ENCODE measurements at regions not wholly inside any gene's neighbourhood (a gene's known extent, or its start where the extent isn't known, plus 50 kb on each side); places are given as distances from the start of the nearest gene placed in this dataset.
"Not testable (repeated sequence)": the region's sequence is repeated elsewhere in the genome, so short reads cannot be mapped to it uniquely, and the experiment has no call there.

DNA sequence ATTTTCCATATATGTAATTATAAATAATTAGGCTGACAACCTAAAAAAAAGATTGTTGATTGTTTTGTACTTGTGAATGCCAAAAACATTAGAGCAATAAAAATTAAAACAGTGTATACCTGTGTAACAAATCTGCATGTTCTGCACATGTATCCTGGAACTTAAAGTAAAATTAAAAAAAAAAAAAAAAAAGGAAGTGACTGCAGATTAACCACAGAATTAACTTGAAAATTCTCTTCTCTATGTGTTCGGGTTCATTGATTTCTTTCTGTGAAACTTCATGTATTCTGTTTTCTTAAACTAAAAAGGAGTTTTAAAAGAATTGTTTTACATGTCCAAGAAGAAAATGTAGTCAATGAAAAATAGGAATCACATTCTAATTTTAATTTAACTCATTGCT is 95.7 kb downstream of the FASLG start:
- no peak for DNase-seq (ENCODE audit: low spot score)

DNA sequence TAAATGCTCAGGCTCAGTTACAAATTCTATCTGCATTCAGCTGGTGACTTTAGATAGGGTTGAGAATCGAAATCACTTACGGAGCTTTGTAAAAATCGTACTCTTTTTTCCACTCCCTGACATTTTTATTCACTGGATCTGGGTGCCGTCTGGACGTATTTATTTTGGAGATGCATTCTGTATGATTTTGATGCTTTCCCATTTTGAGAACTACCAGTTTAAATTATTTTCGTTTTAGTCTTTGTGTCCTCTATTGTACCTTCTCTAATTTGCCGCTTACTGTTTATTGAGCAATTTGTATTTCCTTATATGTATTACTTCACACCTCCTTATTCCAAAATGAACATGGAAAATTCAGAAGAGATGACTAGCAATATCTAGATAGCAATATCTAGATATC is 96.2 kb downstream of the FASLG start:
- DNase-seq (ENCODE audit: low spot score) = no peak

DNA sequence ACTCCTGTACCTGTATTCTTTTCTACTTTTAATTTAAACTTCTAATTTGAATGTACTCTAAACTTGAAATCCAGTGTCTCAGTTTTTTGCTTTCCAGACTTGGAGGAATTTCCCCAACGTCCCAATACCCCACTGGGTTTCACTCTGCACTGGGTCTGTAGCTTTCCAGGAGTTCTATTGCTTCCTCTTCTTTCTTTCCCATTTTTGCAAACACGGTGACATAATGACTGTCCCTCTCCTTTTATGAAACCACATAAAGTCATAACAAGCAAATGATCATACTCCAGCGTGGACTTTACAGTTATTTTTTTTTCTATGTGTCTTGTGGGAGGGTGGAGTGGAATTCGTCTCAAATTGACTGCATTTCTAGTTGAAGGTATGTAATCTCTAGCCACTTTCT is 97.1 kb downstream of the FASLG start:
- DNase-seq (ENCODE audit: low spot score) = no peak

DNA sequence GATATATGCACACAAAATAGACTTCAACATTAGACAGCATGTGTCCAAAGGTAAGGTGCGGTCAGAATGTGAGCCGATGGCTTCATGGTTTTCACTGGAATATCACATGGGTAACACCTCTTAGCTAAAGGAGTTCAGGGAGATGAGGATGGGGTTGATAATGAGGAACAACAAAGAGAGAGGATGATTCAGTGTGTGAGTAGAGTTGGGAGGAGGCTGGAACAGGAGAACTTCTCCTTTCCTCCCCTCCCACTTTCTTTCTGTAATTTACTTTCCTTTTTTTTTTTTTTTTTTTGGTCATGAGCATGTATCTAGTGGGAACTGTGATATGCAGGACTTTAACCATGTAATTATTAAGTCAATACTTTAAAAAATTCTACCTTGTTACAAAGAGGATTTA is 99.4 kb downstream of the FASLG start:
- DNase-seq (ENCODE audit: low spot score) = no peak

DNA sequence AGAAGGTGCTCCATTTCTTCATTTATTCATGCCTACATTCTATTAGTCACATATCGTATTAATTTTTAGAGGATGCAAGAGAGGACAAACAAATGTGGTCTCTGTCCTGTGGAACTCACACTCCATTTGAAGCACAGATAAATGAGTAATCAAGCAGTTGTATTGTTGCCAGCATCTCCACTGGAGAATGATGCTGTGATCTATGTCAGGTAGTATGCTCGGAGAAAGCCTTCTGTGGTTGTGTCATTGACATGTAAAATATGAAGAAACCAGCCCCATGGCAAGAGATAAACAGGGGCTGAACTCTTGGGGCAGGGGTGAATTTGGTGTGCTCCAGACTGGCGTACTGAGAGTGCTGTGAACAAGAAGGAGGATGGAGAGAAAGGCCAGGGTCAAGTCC is 101.2 kb downstream of the FASLG start:
- DNase-seq (ENCODE audit: low spot score) = no peak

DNA sequence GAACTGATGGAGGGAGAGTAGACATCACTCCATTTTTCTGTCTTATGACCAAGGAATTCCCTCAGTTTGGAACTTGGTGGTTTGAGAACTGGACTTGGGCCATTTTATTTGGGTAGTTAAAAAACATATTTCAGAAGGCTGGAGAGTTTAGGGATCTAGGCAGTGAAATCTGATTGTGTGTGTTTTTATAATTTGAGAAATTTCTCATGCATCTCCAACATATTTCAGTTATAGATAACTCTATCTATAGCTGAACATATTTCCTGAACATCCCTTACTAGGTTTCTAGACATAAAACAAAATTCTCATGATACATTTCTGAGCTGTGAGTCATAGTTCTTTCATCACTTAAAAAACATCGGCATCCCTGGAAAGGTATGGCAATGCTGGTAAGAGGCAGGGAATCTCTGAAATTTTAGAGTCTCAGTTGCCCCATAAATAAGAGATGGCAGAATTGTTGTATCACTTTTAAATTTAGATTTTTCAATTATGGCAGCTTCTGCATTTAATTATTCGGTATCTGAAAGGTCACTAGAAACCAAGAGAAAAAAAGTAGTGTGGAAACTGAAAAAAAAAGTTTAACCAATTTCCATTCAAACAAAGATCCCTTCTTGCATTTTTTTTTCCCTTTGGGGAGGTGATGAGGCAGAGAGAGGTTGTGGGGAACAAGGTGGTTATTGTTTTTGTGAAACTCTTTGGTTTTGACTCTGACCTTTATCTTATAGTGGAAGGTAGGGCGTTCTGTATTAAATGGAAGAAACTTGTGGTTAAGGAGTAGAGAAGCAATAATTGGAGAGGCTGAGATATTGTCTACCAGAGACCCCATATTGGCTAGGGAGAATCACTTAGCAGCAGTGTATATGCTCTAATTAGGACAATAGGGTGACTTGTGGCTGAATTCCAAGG is 102.9 kb downstream of the FASLG start:
- no peak for DNase-seq (ENCODE audit: low spot score)

DNA sequence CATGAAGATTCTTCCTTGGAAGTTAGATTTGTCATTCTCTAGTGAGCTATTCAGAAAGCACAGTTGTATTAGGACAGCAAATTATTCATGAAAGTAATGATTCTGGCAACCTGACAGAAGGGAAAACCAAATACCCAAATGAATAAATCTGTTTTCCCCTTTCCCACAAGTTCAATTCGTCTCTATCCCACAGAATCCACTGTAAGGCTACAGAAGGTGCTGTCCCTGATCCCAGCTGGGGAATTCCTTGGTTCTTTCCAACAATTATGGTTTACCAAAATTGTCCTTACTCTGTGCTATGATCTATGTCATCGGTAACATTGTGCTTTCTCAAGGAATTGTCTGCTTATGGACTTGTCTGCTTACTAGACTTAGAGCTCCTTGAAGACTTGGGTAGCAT is 104.2 kb downstream of the FASLG start:
- DNase-seq (ENCODE audit: low spot score) = no peak

DNA sequence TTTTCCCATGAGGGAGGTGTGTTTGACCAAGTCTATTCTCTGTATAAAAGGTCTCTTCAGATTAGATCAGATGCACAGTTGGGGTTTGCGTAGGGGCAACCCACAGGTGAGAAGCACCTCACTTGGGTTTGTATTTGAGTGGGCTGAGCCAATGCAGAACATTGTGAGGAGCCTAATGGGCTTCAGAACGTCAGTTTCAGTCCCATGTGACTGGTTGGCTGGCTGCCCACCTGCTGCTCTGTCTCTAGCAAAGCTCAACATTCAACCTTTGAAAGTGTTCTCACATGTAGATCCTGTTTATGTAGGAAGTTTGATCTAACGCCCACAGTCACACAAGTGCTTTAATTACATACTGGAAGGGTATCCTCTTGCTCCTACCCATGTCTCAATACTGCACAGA is 105.5 kb downstream of the FASLG start:
- DNase-seq (ENCODE audit: low spot score) = no peak

DNA sequence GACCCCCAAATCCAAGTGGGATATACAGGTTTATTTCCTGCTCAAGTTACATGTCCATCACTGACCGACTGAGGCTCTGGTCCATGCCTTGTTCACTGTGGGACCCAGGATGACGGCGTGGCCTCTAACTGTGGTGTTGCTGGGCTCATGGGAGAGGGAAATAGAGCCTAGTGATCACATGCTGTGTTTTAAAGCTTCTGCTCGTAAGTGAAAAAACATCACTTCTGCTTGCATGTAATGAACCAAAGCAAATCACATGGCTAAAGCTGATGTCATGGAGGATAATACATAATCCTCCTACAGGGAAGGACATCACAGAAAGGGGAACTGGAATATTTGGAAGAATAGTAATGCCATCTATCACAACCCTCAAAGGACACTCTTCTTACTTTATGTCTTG is 107.6 kb downstream of the FASLG start:
- no peak for DNase-seq (ENCODE audit: low spot score)

DNA sequence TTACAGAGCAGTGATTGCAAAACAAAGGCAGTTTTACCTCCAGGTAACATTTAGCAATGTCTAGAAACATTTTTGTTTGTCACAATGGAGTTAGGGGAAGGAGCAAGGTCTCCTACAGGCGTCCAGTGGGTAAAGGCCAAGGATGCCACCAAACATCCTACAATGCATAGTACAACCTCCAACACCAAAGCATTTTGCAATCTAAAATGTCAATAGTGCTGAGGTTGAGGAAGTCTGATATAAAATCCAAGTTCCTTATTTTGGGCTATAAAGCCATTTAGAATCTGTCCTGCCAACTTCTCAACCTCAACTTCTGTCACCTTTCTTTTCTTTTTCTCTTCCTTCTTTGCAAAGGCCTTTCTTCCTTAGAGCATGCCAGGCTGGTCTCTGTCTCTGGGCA is 111.2 kb downstream of the FASLG start:
- no peak for DNase-seq (ENCODE audit: low spot score)

DNA sequence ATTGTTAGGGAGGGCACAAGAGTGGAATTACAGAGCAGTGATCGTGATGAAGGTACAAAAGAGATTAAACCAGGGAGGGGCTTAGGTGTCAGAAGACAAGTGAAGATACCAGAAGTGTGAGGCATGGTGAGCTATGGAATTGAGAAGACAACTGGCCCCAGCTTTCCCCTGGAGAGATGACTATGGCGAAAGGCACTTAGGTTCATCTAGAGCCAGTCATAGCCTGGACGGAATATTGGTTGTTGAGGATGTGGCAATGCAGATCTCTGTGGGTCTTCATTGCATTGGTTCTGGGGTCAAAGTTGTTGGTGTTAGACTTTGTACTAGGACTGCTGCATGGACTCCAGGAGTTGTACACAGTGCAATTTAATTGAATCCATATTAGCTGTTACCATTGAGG is 115.7 kb downstream of the FASLG start:
- DNase-seq (ENCODE audit: low spot score) = no peak

DNA sequence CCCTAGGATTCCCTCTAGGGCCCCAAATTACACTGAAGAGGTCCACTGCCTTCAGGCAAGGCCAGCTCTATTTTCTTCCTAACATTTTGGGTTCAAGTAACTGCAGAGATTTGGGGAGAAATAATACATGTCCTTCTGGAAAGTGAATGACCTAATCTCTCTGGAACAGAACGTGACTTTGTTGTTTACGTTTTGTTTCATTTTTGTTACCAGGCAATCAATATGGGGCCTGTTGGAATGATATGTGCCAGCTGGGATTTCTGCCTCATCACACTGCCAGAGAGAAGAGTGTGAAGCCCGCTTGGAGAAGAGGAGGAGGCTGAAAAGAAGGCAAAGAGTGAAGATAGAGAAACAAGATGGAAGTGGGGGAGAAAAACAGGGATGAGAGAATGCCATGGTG is 116.7 kb downstream of the FASLG start:
- DNase-seq (ENCODE audit: low spot score) = no peak

DNA sequence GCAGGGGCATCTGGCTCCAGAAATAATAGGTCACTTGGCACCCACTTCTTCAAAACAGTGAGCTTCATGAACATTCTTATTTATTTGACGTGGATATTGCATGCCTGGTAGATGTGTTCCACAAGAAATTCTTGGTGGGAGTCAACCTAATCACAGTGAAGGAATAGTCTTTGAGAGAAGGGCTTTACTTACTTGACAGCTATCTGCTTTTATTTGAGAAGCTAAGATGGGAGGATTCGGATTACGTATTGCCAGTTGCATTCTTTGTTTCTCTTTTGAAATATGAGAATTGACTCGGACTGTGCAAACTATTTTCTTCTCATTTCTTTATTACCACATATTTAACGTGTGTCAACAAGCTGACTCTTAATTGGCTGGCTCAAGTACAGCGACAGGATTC is 117.2 kb downstream of the FASLG start:
- no peak for DNase-seq (ENCODE audit: low spot score)

DNA sequence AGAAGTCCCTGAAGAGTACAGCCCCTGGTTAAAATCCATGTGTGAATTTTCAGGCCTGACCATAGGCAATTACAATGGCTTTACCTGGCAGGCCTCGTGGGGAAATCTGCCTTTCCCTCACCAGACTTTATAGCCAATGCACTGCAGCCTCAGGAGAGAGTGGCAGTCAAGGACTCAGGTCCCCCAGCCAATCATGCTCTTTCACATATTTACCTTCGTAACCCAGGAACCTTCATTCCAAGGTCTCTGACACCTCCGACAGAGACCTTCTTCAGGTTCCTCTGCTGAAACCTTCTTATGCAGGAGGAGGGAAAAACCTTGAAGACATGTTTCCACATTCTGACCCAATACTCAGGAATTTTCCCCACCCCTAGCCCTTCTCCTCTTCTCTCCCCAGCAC is 118.9 kb downstream of the FASLG start:
- DNase-seq (ENCODE audit: low spot score) = no peak

DNA sequence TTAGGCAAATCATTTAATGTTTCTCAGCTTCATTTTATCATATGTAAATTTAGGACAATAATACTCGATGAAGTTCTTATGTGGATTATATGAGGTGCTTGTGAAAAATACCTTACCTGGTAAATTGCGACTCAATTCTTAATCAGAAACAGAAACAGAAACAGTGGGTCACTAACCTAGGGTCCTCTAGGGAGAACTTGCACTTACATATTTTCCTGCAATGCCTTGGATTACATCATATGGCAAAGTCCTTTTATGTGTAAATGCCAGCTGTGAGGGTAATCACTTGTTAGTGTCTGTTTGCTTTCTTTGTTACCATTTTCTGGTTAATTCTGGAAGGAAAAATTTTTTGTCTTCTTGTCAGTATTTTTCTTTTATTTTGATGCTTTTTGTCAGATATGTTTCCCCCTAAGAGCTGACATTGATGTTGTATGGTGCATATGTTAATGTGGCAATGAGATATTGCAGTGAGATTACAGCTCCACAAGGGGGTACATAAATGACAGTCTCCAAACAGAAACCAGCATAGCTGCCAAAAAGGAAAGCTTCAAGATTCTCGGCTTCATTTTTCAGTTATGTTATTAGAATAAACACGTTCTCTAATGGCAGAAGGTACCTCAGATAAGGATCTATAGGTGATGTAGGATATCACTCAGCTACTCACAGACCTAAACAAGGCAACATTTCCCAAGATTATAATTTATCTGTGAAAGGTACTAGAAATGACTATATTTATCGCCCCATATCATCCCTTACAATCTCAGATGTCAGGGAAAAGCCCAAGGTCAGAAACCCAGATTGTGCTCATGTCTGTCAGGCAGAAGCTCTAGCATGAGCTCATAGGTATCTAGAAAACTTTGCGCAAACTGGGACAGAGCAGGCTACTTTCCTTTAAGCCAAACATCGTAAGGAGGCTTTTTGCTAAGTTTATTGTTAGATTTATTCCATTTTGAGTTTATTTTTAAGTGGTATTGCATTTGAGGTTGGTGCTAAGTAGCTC is 119.9 kb downstream of the FASLG start:
- peak; percentile 40 for DNase-seq (ENCODE audit: low spot score)

DNA sequence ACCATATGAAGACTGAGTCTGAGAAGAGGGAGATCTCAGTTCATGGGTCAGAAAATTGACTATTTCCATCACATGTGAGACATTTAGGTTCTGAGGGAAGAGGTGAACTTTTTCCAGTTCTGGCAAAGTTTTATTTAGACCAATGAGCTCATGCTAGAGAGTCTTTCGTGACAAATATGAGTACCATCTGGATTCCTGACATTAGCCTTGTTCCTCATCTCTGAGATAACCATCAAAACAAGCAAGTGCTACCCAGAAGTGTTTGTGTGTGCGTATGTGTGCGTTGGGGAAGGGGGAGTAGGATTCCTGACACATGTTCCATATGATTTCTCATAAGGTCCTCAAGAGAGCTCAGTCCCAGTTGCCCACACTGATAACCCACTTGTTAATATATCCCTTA is 120.6 kb downstream of the FASLG start:
- no peak for DNase-seq (ENCODE audit: low spot score)

DNA sequence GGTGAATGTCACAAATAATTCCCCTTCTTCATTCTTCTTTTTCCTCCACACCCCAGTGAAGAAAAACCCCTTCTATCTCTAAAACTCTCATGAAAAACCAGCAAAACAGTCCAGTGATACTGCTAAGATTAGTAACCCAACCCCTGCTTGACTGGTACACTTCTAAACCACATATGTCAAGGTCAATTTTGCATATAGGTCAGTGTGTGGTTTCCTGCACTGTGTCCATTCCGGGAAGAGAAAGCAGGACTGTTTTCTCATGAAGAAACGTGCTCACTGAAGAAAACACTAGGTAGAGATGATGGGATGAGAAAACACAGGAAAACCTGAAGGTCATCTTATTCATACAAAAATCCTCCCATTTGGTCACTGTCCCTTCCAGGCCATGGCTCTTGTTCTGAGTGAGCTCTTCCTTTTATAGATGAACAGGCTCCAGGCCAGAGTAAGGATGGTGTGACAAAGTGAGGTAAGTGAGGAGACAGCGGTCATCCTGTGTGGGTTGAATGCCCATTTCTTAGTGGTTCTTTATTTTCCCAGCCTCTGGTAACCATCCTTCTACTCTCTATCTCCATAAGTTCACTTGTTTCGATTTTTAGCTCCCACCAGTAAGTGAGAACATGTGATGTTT is 122.7 kb downstream of the FASLG start:
- no peak for DNase-seq (ENCODE audit: low spot score)

DNA sequence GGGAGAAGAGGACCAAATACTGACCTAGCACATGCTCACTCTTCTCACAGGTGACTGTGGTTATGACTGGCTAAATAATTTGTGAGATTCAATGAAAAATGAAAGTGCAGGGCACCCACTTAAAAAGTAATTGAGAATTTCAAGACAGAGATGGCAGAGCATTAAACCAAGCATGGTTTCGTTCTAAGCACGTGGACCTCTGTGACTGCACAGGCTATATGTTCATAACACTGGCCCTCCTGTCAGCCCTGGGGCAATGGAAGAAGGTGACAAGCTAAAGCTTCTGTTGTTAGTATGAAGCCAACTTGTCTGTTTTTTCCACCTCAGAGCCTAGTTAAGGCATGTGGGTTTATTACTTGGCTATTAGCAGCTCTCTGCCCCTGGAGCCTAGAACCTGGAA is 130.9 kb downstream of the FASLG start:
- no peak for DNase-seq (ENCODE audit: low spot score)

DNA sequence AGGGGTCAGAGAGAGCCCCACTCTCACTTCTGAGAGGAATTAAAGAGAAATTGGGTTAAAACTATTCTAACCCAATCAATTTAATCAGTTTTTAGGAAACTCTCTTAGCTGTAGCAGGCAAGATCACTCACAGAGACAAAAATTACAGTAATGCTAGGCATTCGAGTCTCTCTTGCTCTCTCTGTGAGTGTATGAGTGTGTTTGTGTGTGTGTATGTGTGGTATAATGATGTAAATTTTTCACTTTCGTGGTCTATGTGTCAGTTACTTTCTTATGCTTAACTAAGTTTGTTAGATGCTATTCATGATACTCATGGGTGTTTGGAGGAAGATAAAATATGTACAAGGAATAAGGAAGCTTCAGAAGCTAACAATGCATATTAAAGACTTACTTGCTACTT is 131.3 kb downstream of the FASLG start:
- DNase-seq (ENCODE audit: low spot score) = no peak

DNA sequence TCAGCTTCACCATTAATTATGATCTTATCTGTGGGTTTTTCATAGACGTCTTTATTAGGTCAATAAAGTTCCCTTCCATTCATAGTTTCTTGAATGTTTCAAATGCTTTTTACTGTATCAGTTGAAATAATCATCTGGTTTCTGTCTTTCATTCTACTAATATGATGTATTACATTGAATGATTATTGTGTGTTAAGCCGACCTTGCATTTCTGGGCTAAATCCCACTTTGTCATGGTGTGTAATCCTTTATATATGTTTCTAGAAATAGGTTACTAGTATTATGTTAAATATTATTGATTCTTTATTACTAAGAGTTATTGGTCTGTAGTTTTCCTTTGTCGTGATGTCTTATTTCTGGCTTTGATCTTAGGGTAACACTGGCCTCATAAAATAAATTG is 134.9 kb downstream of the FASLG start:
- DNase-seq (ENCODE audit: low spot score) = no peak

DNA sequence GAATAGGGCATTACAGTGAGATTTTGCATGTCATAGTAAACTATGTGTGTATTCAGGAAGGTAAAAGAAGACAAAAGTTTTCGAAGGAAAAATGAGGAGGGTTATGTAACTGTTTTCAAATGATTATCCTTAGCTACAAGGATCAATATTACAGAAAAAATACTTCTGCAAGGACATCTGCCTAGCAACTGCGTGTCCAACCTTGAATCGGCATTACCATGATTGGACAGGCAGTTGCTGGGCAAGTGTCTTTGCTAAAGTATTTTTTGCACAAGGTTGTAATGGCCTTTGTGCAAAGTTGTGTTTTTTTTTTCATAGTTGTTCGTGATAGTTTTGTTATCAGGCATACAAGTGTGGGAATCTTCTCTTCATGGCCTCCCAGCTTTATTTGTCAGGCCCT is 136.8 kb downstream of the FASLG start:
- no peak for DNase-seq (ENCODE audit: low spot score)

DNA sequence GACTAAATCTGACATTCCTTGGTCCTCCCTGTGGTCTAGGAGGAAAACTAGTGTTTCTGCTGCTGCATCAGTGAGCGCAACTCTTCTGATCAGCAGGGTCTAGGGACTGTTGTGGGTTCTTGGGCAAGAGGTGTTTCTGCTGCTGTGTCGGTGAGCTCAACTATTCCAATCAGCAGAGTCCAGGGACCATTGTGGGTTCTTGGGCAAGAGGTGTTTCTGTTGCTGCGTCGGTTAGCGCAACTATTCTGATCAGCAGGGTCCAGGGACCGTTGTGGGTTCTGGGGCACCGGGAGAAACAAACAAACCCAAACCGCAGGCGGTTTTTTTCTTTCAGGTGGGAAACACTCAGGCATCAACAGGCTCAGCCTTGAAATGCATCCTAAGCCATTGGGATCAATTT is 140.9 kb downstream of the FASLG start:
- DNase-seq (ENCODE audit: low spot score) = not testable (repeated sequence)
